AG04449 (cell line): ENCODE measurements at regions not wholly inside any gene's neighbourhood (a gene's known extent, or its start where the extent isn't known, plus 50 kb on each side); places are given as distances from the start of the nearest gene placed in this dataset.

Source experiments
- CTCF ChIA-PET: fragments of 350-600 bp; formaldehyde crosslinking; extraction: SDS; loops from one replicate; lab custom pipeline; 2021; ENCODE audit warnings: antibody characterized with exemption; lab: Yijun Ruan, JAX
- POLR2A ChIA-PET: fragments of 400-600, 350-600 bp; formaldehyde crosslinking; extraction: SDS; loops from one replicate; lab custom pipeline; 2020; ENCODE audit warnings: antibody characterized with exemption, inconsistent platforms; lab: Yijun Ruan, JAX
- DNase-seq: peaks from one replicate; pipeline ENCODE4 v3.0.0-alpha.2; 2010; ENCODE audit warnings: low read depth, low spot score
- H3K4me3 ChIP-seq: 2 replicates; pipeline ENCODE4 v1.5.1; 2011; ENCODE audit warnings: low read depth, mild to moderate bottlenecking, control low read depth, low read length
- CTCF ChIP-seq: IDR thresholded peaks from one replicate; pipeline ENCODE4 v1.5.1; 2011; ENCODE audit warnings: mild to moderate bottlenecking, moderate library complexity, low read length, control low read depth, inconsistent platforms; ENCODE audit not compliant: insufficient read depth; ENCODE audit errors: missing control alignments

DNA sequence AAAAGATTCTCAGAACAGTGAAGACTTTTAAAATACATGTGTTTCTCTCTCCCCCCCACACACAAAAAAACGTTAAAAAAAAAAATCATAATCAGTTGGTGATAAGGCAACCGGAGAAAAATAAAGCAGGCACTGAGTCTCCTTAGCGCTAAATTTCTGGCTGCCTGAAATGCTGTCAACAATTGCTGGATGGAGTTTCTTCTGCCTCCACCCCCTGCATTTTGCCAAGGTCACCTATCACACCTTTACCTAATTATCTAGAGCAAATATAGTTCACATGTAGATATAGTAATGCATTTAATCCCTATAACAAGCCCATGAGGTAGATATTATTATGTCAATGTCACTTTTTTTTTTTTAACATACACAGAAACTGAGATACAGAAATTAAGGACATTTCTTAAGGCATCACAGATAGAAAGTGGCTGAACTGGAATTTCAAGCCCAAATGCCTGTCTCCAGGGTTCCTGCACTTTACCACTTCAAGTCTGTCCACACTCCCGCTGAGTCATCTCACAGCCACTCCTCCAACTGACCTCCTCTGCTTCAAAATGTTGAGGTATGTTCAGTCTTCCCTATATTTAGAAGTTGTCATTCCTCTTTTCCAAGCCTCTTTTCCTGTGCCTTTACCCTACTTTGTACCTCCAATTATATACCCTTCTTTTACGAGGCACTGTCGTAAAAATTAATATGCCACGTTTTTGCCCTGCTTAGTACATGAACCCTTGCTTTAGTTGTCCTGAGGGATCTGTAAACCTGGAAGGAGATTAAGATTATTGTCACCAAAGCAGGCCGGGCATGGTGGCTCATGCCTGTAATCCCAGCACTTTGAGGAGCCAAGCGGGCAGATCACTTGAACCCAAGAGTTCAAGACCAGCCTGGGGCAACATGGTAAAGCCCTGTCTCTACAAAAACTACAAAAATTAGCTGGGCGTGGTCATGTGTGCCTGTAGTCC is 72.8 kb upstream of the MPP7 start:
- H3K4me3 ChIP-seq = no peak overlapping the region
- TF ChIP-seq CTCF = no peak
- ChIA-PET POLR2A (no interaction called here), CTCF (interaction anchor here (1.2 to 2.0 kb wide), 2 partner anchors 18 to 125 kb away, joined by 4 to 9 read pairs; no protein-coding TSS in a partner anchor)
- DNase-seq = peak; percentile 41

DNA sequence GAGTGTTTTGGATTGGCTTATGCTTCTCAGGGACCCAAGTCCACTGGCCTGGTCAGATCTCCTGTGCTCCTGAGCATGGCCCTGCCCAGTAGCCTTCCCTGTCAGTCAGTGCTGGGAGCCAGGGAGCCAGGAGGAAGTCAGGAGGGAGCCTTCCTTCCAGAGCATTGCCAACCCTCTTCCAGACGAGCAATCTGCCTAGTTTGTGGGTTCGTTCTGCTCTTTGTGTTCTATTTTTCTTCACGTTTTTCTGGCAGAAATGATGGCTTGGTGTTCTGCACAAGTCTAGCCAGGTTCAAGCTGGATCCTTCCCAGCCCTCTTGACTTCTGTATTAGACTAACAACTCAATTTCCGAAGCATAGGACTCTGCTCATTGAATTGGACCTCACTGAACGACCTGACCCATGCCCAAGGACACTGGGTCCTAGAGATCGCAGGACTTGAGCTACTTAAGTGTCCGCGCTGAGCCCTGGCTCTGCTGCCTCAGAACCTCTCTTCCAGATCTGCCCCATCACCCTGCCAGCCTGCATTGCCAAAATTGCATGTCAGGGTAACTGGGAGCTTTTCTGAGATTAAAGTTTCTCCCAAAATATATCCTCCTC is 76.2 kb upstream of the MPP7 start:
- no peak overlapping the region for H3K4me3 ChIP-seq
- POLR2A ChIA-PET = no interaction called here

DNA sequence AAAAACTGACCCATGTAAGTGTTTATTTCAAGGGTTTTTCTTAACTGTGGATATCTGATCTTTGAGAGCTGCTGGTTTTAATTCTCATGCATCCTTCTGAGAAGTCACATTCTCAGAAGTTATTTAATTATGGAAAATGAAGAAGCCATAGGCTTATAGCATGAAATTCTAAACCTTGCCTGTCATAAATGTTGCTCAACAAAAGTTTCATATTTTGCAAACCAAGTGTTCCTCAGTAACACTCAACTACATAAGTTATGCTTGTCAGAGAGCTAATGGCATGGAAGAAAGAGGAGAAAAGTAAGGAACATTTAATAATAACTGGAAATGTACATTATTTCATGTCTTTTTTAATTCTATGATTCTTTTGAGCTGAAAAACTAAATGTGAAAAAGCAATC is 78.6 kb upstream of the MPP7 start:
- CTCF ChIA-PET = interaction anchor here (0.6 to 10.2 kb wide), 43 partner anchors 9 to 1012 kb away, joined by 3 to 399 read pairs (median 4); partner anchors contain the start of gene MPP7
- no peak overlapping the region for H3K4me3 ChIP-seq
- DNase-seq = no peak
- no peak for TF ChIP-seq CTCF
- POLR2A ChIA-PET = no interaction called here

More for the DNA sequence above, 76.2 kb upstream of the MPP7 start:
- DNase-seq = no peak
- CTCF ChIA-PET = interaction anchor here (0.7 to 10.2 kb wide), 7 partner anchors 13 to 619 kb away, joined by 3 to 399 read pairs (median 39); partner anchors contain the start of gene MPP7
- TF ChIP-seq CTCF = no peak

DNA sequence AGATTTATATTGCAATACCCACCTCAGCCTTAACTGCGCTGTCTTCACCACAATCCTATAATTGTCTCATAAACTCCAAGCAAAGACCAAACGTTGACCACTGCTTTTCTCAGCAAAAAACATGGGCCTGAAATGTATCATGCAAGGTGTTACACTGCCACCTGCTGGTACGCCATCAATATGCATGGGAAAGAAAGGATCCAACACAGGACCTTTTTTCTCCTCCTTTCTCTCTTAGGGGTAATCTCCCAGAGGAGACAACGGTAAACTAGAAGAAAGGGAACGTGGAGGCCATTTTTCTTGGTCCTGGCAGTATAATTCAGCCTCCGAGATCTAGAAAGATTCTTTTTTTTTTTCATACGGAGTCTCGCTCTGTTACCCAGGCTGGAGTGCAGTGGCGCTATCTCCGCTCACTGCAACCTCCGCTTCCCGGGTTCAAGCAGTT is 79.1 kb upstream of the MPP7 start:
- no peak overlapping the region for H3K4me3 ChIP-seq
- peak; percentile 78 for TF ChIP-seq CTCF
- POLR2A ChIA-PET = no interaction called here
- CTCF ChIA-PET = interaction anchor here (0.6 to 10.2 kb wide), 47 partner anchors 9 to 1012 kb away, joined by 3 to 399 read pairs (median 4); partner anchors contain the start of gene MPP7
- DNase-seq = peak; percentile 65

DNA sequence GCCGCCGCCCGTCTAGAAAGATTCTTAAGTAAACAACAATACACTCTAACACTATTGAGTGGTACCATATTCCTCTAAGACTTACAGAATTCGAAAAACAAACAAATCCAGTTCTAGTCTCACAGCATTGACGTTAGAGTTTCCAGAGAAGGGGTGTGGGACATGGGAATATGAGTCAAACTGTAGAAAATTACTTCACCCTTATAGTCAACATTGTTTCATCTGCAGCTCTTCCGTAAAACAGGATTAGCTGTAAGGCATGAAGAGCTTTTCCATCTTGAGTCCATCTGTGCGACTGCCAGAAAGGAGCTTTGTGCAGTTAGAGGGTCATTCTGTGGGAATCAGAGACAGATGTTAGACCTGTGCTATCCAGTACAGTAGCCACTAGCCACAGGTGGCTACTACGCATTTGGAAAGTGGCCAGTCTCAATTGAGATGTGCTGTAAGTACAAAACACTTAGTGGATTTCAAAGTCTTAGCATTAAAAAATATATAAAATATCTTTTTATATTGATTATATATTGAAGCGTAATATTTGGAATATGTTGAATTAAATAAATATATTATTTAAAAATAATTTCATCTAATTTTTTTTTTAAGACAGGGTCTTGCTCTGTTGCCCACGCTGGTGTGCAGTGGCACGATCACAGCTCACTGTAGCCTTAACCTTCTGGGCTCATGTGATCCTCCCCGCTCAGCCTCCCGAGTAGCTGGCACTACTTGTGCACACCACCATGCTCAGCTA is 79.8 kb upstream of the MPP7 start:
- TF ChIP-seq CTCF = no peak
- POLR2A ChIA-PET = no interaction called here
- peak; percentile 63 for DNase-seq
- CTCF ChIA-PET = interaction anchor here (0.8 to 10.2 kb wide), 21 partner anchors 10 to 1010 kb away, joined by 3 to 399 read pairs (median 5); partner anchors contain the start of gene MPP7
- no peak overlapping the region for H3K4me3 ChIP-seq
